ENCODE measurements at regions not wholly inside any gene's neighbourhood (a gene's known extent, or its start where the extent isn't known, plus 50 kb on each side); places are given as distances from the start of the nearest gene placed in this dataset.

DNA sequence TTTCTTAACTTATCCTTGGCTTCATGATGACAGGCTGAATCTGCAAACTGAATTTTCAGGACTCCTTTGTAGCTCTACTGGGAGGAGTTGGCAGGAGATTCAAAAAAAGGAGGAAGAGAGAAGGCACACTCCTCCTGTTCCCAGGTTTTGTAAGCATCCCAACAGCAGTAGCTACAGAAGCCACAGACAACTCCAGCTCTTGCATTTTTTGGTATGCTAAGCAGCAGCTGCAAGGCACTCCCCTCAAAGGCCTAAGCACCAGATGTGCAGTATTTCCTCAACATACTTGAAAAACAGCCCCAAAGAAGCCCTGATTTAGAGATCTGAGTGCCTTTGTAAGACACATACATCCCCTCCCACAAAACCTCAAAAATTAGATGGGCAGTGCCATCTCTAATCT, 328.6 kb upstream of the SYNCRIP start:
- H3K27ac ChIP-seq, result no peak overlapping the region

DNA sequence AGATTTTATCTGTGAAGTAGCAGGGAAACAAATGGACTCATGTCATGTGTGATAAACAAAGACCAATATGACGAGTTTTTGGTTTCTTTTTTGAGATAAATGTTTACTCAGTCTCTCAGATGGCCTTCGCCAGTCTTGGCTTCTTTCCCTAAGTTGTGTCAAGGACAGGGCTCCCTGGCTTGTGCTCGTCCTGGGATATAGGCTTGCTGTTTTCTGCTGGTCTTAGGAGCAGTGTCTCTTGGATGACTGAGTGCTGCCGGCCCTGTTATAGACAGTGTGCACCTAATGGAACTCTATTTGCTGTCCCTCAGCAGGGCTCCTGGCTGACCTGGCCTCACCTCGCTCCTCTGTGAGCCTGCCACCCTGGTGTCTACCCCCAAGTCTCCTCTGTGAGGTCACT, 324.1 kb upstream of the SYNCRIP start:
- Histone ChIP-seq H3K36me3 (ENCODE audit: insufficient read depth, low read length) (no peaks in the 10 kb centered on the region), H3K4me3 (no peak overlapping the region), H3K9ac (ENCODE audit: insufficient read length) (no peak overlapping the region), H3K27ac (no peak overlapping the region), H3K9me3 (ENCODE audit: low read depth, low read length) (no peaks in the 10 kb centered on the region)
- DNase-seq (ENCODE audit: low read depth, low spot score), result no peak
- TF ChIP-seq POLR2AphosphoS5 (IDR thresholded peaks at IDR 0.05; ENCODE audit: borderline replicate concordance, low read depth, low read length) (no peak), EZH2 (IDR thresholded peaks at IDR 0.05) (no peak), FOXP2 (optimal IDR thresholded peaks at IDR 0.05; ENCODE audit: control extremely low read depth, extremely low read length, insufficient read depth) (no peak)

More for the DNA sequence above, 328.6 kb upstream of the SYNCRIP start:
- no peak for TF ChIP-seq EZH2 (IDR thresholded peaks at IDR 0.05)
- no peak for TF ChIP-seq POLR2AphosphoS5 (IDR thresholded peaks at IDR 0.05; ENCODE audit: borderline replicate concordance, low read depth, low read length)
- TF ChIP-seq FOXP2 (optimal IDR thresholded peaks at IDR 0.05; ENCODE audit: control extremely low read depth, extremely low read length, insufficient read depth), result no peak
- no peak for DNase-seq (ENCODE audit: low read depth, low spot score)
- no peak overlapping the region for H3K4me3 ChIP-seq
- no peak overlapping the region for H3K9ac ChIP-seq (ENCODE audit: insufficient read length)
- H3K36me3 ChIP-seq (ENCODE audit: insufficient read depth, low read length), result no peaks in the 10 kb centered on the region
- H3K9me3 ChIP-seq (ENCODE audit: low read depth, low read length), result no peaks in the 10 kb centered on the region

DNA sequence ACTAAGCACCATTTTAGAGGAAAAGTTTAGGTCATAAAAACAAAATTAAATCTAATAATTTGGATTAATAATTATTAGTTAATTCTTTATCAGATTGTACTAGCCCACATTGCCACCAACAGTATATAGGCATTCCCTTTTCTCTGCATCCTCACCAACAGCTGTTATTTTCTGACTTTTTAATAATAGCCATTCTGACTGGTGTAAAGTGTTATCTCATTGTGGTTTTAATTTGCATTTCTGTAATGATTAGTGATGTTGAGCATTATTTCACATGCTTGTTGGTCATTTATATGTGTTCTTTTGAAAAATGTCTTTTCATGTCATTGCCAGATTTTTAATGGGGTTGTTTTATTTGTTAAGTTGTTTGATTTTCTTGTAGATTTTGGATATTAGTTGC, 319.1 kb upstream of the SYNCRIP start:
- H3K9ac ChIP-seq (ENCODE audit: insufficient read length), result no peak overlapping the region
- H3K4me3 ChIP-seq, result no peak overlapping the region
- TF ChIP-seq POLR2AphosphoS5 (IDR thresholded peaks at IDR 0.05; ENCODE audit: borderline replicate concordance, low read depth, low read length), result no peak
- no peak for TF ChIP-seq EZH2 (IDR thresholded peaks at IDR 0.05)
- TF ChIP-seq FOXP2 (optimal IDR thresholded peaks at IDR 0.05; ENCODE audit: control extremely low read depth, extremely low read length, insufficient read depth), result no peak
- no peaks in the 10 kb centered on the region for H3K36me3 ChIP-seq (ENCODE audit: insufficient read depth, low read length)
- no peak for DNase-seq (ENCODE audit: low read depth, low spot score)
- H3K27ac ChIP-seq, result no peak overlapping the region
- H3K9me3 ChIP-seq (ENCODE audit: low read depth, low read length), result no peaks in the 10 kb centered on the region

GRCh38 chr6:85961125-85961524, 318.4 kb upstream of the SYNCRIP start:
- no peak for DNase-seq (ENCODE audit: low read depth, low spot score)
- TF ChIP-seq EZH2 (IDR thresholded peaks at IDR 0.05) (no peak), FOXP2 (optimal IDR thresholded peaks at IDR 0.05; ENCODE audit: control extremely low read depth, extremely low read length, insufficient read depth) (no peak), POLR2AphosphoS5 (IDR thresholded peaks at IDR 0.05; ENCODE audit: borderline replicate concordance, low read depth, low read length) (no peak)
- Histone ChIP-seq H3K9ac (ENCODE audit: insufficient read length) (no peak overlapping the region), H3K9me3 (ENCODE audit: low read depth, low read length) (no peaks in the 10 kb centered on the region), H3K4me3 (no peak overlapping the region), H3K27ac (no peak overlapping the region), H3K36me3 (ENCODE audit: insufficient read depth, low read length) (no peaks in the 10 kb centered on the region)

DNA sequence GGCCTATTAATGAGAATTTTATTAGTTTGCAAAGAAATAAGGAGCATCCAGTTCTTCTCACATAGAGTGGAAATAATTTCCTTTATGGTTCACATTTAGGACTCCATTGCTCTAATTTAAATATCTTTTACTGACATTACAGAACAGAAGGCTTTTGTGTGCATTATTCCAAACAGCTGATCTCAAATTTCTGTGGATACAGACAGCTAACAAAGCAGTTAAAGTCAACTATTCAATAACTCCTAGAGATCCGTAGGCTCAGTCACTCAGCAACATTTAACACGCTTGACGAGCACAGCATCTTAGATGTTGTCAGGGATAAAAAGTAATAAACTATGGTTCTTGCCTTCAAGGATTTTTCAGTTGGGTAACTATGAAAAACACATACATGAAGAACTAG, 305.8 kb upstream of the SYNCRIP start:
- Histone ChIP-seq H3K27ac (no peak overlapping the region), H3K36me3 (ENCODE audit: insufficient read depth, low read length) (no peaks in the 10 kb centered on the region), H3K9me3 (ENCODE audit: low read depth, low read length) (no peaks in the 10 kb centered on the region), H3K9ac (ENCODE audit: insufficient read length) (no peak overlapping the region), H3K4me3 (no peak overlapping the region)
- TF ChIP-seq POLR2AphosphoS5 (IDR thresholded peaks at IDR 0.05; ENCODE audit: borderline replicate concordance, low read depth, low read length), result no peak
- TF ChIP-seq FOXP2 (optimal IDR thresholded peaks at IDR 0.05; ENCODE audit: control extremely low read depth, extremely low read length, insufficient read depth), result no peak
- no peak for TF ChIP-seq EZH2 (IDR thresholded peaks at IDR 0.05)
- no peak for DNase-seq (ENCODE audit: low read depth, low spot score)

DNA sequence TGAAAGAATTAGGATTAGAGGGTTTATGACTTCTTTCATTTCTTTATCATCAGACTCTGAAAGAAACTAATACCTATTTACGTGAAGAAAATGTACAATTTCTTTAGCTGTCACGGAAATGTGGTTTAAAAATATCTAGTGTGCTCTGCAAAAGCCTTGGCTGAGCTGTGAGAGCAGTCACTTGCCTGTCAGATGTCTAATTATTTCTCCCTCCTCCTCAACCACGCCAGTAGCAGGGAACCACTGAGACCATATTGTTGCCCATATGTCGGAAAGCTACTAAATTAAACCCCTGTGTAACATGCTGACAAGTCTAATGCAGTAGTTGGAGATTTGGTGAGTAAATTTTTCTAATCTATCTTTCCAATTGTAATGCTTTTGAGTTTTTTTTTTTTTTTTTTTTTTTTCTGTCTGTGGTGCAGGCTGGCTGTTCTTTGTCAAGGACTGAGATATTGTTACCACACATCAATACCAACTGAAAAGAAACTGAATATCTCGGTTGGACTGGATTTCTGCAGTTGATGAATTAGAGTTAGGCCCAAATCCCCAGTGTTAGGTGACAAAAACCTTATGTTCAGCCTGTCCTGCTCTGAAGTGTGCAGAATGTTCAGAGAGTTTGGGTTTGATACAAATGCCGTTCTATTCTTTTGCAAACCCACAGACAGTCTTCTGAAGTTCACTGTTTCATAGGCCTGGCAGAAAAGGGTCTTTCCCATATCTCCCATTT, 302.9 kb upstream of the SYNCRIP start:
- Histone ChIP-seq H3K9me3 (ENCODE audit: low read depth, low read length) (no peaks in the 10 kb centered on the region), H3K36me3 (ENCODE audit: insufficient read depth, low read length) (no peaks in the 10 kb centered on the region), H3K4me3 (no peak overlapping the region), H3K9ac (ENCODE audit: insufficient read length) (no peak overlapping the region), H3K27ac (no peak overlapping the region)
- DNase-seq (ENCODE audit: low read depth, low spot score), result no peak
- TF ChIP-seq EZH2 (IDR thresholded peaks at IDR 0.05) (no peak), FOXP2 (optimal IDR thresholded peaks at IDR 0.05; ENCODE audit: control extremely low read depth, extremely low read length, insufficient read depth) (no peak), POLR2AphosphoS5 (IDR thresholded peaks at IDR 0.05; ENCODE audit: borderline replicate concordance, low read depth, low read length) (no peak)

- H3K27ac ChIP-seq, result no peak overlapping the region
- no peak for DNase-seq (ENCODE audit: low read depth, low spot score)
- H3K4me3 ChIP-seq, result no peak overlapping the region
- H3K9me3 ChIP-seq (ENCODE audit: low read depth, low read length), result no peaks in the 10 kb centered on the region
- H3K36me3 ChIP-seq (ENCODE audit: insufficient read depth, low read length), result no peaks in the 10 kb centered on the region
- no peak overlapping the region for H3K9ac ChIP-seq (ENCODE audit: insufficient read length)
- no peak for TF ChIP-seq POLR2AphosphoS5 (IDR thresholded peaks at IDR 0.05; ENCODE audit: borderline replicate concordance, low read depth, low read length)
- TF ChIP-seq FOXP2 (optimal IDR thresholded peaks at IDR 0.05; ENCODE audit: control extremely low read depth, extremely low read length, insufficient read depth), result no peak
- TF ChIP-seq EZH2 (IDR thresholded peaks at IDR 0.05), result no peak
Observed at GRCh38 chr6:85944776-85945175, 302.1 kb upstream of the SYNCRIP start.

- DNase-seq (ENCODE audit: low read depth, low spot score), result no peak
Observed at GRCh38 chr6:85942844-85943243, 300.2 kb upstream of the SYNCRIP start.

DNA sequence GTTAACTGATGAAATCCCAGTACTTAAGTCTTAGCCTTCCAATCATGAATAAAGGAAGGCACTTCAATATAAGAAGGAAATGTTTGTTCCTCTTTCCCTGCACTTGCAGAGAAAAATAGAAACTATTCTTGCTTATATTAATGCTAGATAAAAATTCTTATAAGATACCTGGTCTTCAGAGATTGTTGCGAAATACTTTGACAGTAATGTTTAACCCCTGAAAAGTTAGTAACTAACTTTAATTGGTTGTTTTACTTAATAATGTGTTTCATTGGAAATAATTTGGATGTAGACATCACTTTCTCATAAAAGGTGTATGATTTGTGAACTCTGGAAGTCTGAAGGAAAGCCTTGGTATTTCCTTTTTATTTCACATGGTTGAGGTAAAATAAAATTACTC, 294.2 kb upstream of the SYNCRIP start:
- no peak overlapping the region for H3K9ac ChIP-seq (ENCODE audit: insufficient read length)
- no peak for DNase-seq (ENCODE audit: low read depth, low spot score)
- TF ChIP-seq FOXP2 (optimal IDR thresholded peaks at IDR 0.05; ENCODE audit: control extremely low read depth, extremely low read length, insufficient read depth) (no peak), EZH2 (IDR thresholded peaks at IDR 0.05) (no peak), POLR2AphosphoS5 (IDR thresholded peaks at IDR 0.05; ENCODE audit: borderline replicate concordance, low read depth, low read length) (no peak)
- no peaks in the 10 kb centered on the region for H3K9me3 ChIP-seq (ENCODE audit: low read depth, low read length)
- no peak overlapping the region for H3K27ac ChIP-seq
- no peaks in the 10 kb centered on the region for H3K36me3 ChIP-seq (ENCODE audit: insufficient read depth, low read length)
- no peak overlapping the region for H3K4me3 ChIP-seq

More at GRCh38 chr6:85942844-85943243, 300.2 kb upstream of the SYNCRIP start:
- no peaks in the 10 kb centered on the region for H3K36me3 ChIP-seq (ENCODE audit: insufficient read depth, low read length)
- H3K9ac ChIP-seq (ENCODE audit: insufficient read length), result no peak overlapping the region
- H3K9me3 ChIP-seq (ENCODE audit: low read depth, low read length), result no peaks in the 10 kb centered on the region
- no peak overlapping the region for H3K27ac ChIP-seq
- TF ChIP-seq POLR2AphosphoS5 (IDR thresholded peaks at IDR 0.05; ENCODE audit: borderline replicate concordance, low read depth, low read length), result no peak
- TF ChIP-seq FOXP2 (optimal IDR thresholded peaks at IDR 0.05; ENCODE audit: control extremely low read depth, extremely low read length, insufficient read depth), result no peak
- TF ChIP-seq EZH2 (IDR thresholded peaks at IDR 0.05), result no peak
- no peak overlapping the region for H3K4me3 ChIP-seq

Data from SK-N-MC (cell line).